GM12865 (cell line): ENCODE measurements at regions not wholly inside any gene's neighbourhood (a gene's known extent, or its start where the extent isn't known, plus 50 kb on each side); places are given as distances from the start of the nearest gene placed in this dataset.
"Not testable (repeated sequence)": the region's sequence is repeated elsewhere in the genome, so short reads cannot be mapped to it uniquely, and the experiment has no call there.

ENCODE experiments used
- DNase-seq: peaks from one replicate; pipeline ENCODE4 v3.0.0; 2010; ENCODE audit warnings: low read depth
- H3K4me3 ChIP-seq: 2 replicates; pipeline ENCODE4 v1.5.1; 2011; ENCODE audit warnings: mild to moderate bottlenecking, low read depth, low read length, control low read depth
- TF ChIP-seq, protein P1 (sequence below): IDR thresholded peaks from 2 replicates; pipeline ENCODE4 v1.5.1; 2011; ENCODE audit warnings: low read length, control low read depth, low read depth, inconsistent platforms; ENCODE audit not compliant: insufficient read depth; ENCODE audit errors: missing control alignments

DNA sequence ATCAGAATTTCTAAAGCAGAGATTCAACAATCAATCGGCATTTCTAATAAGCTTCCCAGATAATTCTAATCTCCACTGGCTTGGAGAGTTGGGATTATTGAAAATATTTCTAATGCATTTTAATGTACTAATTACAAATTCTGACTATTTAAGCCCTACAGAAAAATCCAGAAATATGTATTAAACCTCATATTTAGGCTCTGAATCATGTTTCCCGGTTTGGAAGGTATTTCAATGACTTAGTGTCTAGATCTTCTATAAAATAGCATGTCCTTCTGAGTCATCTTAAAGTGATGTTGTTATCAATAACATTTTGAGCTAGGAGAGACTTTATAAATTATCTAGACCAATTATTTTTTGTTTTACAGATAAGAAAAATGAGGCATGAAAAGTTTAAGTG, 258.8 kb upstream of the NRXN1 start:
- TF ChIP-seq, protein P1, sequence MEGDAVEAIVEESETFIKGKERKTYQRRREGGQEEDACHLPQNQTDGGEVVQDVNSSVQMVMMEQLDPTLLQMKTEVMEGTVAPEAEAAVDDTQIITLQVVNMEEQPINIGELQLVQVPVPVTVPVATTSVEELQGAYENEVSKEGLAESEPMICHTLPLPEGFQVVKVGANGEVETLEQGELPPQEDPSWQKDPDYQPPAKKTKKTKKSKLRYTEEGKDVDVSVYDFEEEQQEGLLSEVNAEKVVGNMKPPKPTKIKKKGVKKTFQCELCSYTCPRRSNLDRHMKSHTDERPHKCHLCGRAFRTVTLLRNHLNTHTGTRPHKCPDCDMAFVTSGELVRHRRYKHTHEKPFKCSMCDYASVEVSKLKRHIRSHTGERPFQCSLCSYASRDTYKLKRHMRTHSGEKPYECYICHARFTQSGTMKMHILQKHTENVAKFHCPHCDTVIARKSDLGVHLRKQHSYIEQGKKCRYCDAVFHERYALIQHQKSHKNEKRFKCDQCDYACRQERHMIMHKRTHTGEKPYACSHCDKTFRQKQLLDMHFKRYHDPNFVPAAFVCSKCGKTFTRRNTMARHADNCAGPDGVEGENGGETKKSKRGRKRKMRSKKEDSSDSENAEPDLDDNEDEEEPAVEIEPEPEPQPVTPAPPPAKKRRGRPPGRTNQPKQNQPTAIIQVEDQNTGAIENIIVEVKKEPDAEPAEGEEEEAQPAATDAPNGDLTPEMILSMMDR: no peak
- DNase-seq: no peak
- no peak overlapping the region for H3K4me3 ChIP-seq

DNA sequence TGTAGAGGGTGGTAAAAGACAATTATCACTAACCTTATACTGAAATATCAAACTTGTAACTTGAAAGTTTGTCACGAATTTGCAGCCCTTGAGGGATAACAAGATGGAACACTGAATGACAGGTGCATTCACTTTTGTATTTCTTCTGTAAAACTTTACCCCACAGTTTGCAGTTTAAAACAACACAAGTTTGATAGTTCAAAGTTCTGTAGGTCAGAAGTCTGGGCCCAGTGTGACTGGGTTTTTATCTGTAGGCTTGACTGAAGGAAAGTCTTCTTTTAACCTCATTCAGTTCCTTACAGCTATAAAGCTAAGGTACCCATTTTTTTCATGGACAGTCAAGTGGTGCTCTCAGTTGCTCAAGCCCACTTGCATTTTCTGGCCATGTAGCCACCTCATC, 257.1 kb upstream of the NRXN1 start:
- TF ChIP-seq, protein P1: no peak
- DNase-seq: no peak
- no peak overlapping the region for H3K4me3 ChIP-seq

DNA sequence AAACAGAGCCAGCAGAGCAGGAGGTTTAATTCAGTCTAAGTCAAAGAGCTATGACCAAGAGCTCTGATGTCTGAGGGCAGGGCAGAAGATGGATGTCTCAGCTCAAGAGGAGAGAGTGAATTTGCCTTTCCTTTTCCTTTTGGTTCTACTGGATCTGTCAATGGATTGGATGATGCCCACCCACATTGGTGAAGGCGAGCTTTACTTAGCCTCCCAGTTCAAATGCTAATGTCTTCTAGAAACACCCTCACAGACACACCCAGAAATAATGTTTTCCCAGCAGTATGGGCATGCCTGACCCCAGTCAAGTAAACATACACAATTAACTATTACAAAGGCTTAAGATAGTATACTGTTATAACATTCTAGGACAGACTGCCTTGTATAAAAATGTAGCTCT, 236.3 kb upstream of the NRXN1 start:
- TF ChIP-seq, protein P1: no peak
- H3K4me3 ChIP-seq: no peak overlapping the region
- no peak for DNase-seq

DNA sequence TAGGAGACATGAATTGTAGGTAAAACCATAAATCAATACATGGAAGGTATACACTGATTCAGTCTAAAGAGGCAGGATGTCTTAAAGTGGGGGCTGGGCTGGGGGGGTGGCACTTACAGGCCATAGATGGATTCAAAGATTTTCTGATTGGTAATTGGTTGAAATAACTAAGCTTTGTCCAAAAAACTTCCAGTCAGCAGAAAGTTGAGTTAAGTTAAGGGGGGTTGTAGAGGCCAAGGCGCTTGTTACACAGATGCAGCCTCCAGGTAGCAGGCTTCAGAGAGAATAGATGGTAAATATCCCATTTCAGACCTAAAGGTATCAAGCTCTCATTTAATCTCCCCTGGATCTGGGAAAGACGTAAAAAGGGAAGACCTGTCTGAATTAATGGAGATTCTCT, 233.6 kb upstream of the NRXN1 start:
- H3K4me3 ChIP-seq: no peak overlapping the region
- TF ChIP-seq, protein P1: no peak
- DNase-seq: no peak

DNA sequence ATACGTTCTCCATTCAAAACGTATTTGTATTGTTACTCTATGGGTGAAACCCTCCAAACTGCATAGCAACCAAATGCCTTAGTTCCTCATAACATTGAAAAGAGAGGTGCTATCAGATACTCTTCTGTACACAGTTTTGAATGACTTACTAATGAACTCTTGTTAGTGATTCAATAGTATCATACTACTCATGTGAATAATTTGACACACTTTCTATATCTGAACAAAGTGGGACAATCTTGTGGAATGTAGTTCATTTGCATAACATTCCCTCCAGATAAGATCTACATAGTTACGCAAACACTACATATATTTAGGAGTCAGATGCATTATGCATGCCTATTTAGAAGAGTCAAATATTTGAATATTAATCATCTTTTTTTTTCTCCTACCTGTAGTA, 232.0 kb upstream of the NRXN1 start:
- no peak for DNase-seq
- TF ChIP-seq, protein P1: no peak
- no peak overlapping the region for H3K4me3 ChIP-seq

DNA sequence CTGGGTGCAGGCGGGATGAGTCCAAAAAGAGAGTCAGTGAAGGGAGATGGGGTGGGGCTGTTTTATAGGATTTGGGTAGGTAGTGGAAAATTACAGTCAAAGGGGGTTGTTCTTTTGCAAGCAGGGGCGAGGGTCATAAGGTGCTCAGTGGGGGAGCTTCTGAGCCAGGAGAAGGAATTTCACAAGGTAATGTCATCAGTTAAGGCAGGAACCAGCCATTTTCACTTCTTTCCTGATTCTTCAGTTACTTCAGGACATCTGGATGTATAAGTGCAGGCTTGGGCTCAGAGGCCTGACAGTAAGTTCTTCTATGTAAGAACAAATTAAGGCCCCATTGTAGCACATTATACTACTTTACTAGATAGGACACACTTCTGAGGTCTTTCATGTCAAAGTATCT, 231.2 kb upstream of the NRXN1 start:
- not testable (repeated sequence) for DNase-seq, H3K4me3 ChIP-seq

DNA sequence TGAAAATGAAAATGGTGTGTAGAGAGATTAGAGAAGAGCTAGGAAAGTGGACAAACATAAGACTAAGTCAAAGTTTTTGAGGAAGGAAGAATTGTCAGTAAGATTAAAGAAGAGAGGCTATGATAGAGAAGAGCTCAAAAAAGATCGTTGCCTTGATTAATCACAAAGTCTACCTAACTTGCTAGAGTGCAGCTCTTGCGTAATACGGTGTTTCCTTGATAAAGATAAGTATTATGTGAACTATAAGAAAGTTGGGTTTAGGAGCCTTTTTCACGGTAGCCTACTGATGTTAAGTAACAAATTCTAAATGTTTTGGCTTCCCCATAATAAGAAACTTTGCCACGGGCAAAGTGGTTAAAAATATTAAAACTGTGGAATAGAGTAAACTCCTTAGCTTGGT, 226.4 kb upstream of the NRXN1 start:
- DNase-seq: no peak
- TF ChIP-seq, protein P1: no peak
- H3K4me3 ChIP-seq: no peak overlapping the region

DNA sequence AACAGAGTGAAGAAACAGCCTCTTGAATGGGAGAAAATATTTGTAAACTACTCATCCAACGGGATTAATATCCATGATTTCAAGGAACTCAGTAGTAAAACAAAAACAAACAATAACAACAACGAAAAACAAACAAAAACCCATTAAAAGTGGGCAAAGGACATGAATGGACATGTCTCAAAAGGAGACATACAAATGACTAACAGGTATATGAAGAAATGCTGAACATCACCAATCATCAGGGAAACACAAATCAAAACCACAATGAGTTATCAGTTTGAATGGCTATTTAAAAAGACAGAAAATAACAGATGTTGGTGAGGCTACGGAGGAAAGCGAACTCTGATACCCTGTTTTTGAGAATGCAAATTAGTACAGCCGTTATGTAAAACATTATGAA, 224.8 kb upstream of the NRXN1 start:
- TF ChIP-seq, protein P1: no peak
- no peak for DNase-seq

More for the DNA sequence above, 224.8 kb upstream of the NRXN1 start:
- no peak overlapping the region for H3K4me3 ChIP-seq
